Breast epithelium (tissue), 4 donors: ENCODE measurements at regions not wholly inside any gene's neighbourhood (a gene's known extent, or its start where the extent isn't known, plus 50 kb on each side); places are given as distances from the start of the nearest gene placed in this dataset.
"Not testable (repeated sequence)": the region's sequence is repeated elsewhere in the genome, so short reads cannot be mapped to it uniquely, and the experiment has no call there.

ENCODE experiments used
- DNase-seq, 2 donors: peaks; one replicate each; pipeline ENCODE4 v3.0.0-alpha.2; 2019; ENCODE audit warnings: low spot score in 2 of 2
- H3K27ac ChIP-seq, 2 donors: fragments of 200-600 bp; sonication (generic) in 1 of 2; one replicate each; pipeline ENCODE4 v1.5.1; 2016 to 2019; ENCODE audit warnings: mild to moderate bottlenecking in 1 of 2
- H3K27me3 ChIP-seq, 2 donors: fragments of 200-600 bp; sonication (generic) in 1 of 2; one replicate each; pipeline versions ENCODE4 v1.5.1 to v1.6.0; 2017 to 2019; ENCODE audit warnings: control low read depth in 1 of 2, mild to moderate bottlenecking in 1 of 2
- H3K36me3 ChIP-seq: fragments of 200-600 bp; one replicate; pipeline ENCODE4 v1.5.1; 2019
- H3K4me1 ChIP-seq, 2 donors: fragments of 200-600 bp; sonication (generic); one replicate each; pipeline ENCODE4 v1.5.1; 2016 to 2019; ENCODE audit warnings: control low read depth in 1 of 2
- H3K4me3 ChIP-seq, 3 donors: fragments of 200-600 bp; sonication (generic); 1 replicate in 2 of 3; 2 replicates in 1 of 3; pipeline ENCODE4 v1.5.1; 2016 to 2019; ENCODE audit warnings: mild to moderate bottlenecking in 3 of 3, moderate library complexity in 2 of 3
- H3K9me3 ChIP-seq, 2 donors: fragments of 200-600 bp; sonication (generic) in 1 of 2; one replicate each; pipeline ENCODE4 v1.5.1; 2016 to 2019; ENCODE audit warnings: control low read depth in 1 of 2
- CTCF ChIP-seq, 3 donors: fragments of 450-650 bp; IDR thresholded peaks; one replicate each; pipeline ENCODE4 v1.5.1; 2016 to 2017; ENCODE audit warnings: antibody characterized with exemption in 3 of 3, mild to moderate bottlenecking in 3 of 3, moderate library complexity in 3 of 3
- POLR2A ChIP-seq: fragments of 450-650 bp; IDR thresholded peaks from one replicate; pipeline ENCODE4 v1.6.1; 2016; ENCODE audit warnings: antibody characterized with exemption, mild to moderate bottlenecking, moderate library complexity
- POLR2AphosphoS5 ChIP-seq, 3 donors: sonication (generic); formaldehyde crosslinking; IDR thresholded peaks; one replicate each; pipeline ENCODE4 v1.6.1; 2017; ENCODE audit warnings: antibody characterized with exemption in 3 of 3
- intact Hi-C: fragments of 100-400 bp; cut with DNase I; formaldehyde crosslinking; loops from one replicate; pipeline ENCODE4 v1.15.1; 2023; ENCODE audit warnings: low total_unique reads

- Histone ChIP-seq H3K27me3 (no peaks in the 10 kb centered on the region), H3K4me1 (no peaks in the 10 kb centered on the region), H3K9me3 (no peaks in the 10 kb centered on the region), H3K27ac (no peak overlapping the region), H3K36me3 (no peaks in the 10 kb centered on the region), H3K4me3 (no peak overlapping the region)
- no peak for TF ChIP-seq CTCF (IDR thresholded peaks at IDR 0.05)
- no peak for TF ChIP-seq POLR2AphosphoS5 (IDR thresholded peaks at IDR 0.05)
- TF ChIP-seq POLR2A = no peak
- intact Hi-C loops = no loop called here
- DNase-seq = no peak
Measured at GRCh38 chr11:134976551-134976950, 564.5 kb upstream of the B3GAT1 start.

- Histone ChIP-seq H3K9me3 (no peaks in the 10 kb centered on the region), H3K27me3 (no peaks in the 10 kb centered on the region)
Measured at GRCh38 chr11:134975866-134976376, 563.9 kb upstream of the B3GAT1 start.

GRCh38 chr11:134973801-134974200 lies 561.8 kb upstream of the B3GAT1 start:
- Histone ChIP-seq H3K4me3 (no peak overlapping the region), H3K27me3 (no peaks in the 10 kb centered on the region), H3K27ac (no peak overlapping the region), H3K36me3 (no peaks in the 10 kb centered on the region), H3K4me1 (no peaks in the 10 kb centered on the region), H3K9me3 (no peaks in the 10 kb centered on the region)
- TF ChIP-seq POLR2A = no peak
- no peak for DNase-seq
- intact Hi-C loops = no loop called here

More at GRCh38 chr11:134975866-134976376, 563.9 kb upstream of the B3GAT1 start:
- Histone ChIP-seq H3K4me3 (no peak overlapping the region), H3K36me3 (no peaks in the 10 kb centered on the region), H3K27ac (no peak overlapping the region), H3K4me1 (no peaks in the 10 kb centered on the region)
- intact Hi-C loops = no loop called here
- TF ChIP-seq CTCF (IDR thresholded peaks at IDR 0.05) (no peak), POLR2AphosphoS5 (IDR thresholded peaks at IDR 0.05) (no peak), POLR2A (no peak)
- no peak for DNase-seq

GRCh38 chr11:134971381-134971780 lies 559.3 kb upstream of the B3GAT1 start:
- Histone ChIP-seq H3K27ac (no peak overlapping the region), H3K27me3 (no peaks in the 10 kb centered on the region), H3K36me3 (no peaks in the 10 kb centered on the region), H3K4me1 (no peaks in the 10 kb centered on the region), H3K9me3 (no peaks in the 10 kb centered on the region), H3K4me3 (no peak overlapping the region)
- TF ChIP-seq POLR2A (no peak), POLR2AphosphoS5 (IDR thresholded peaks at IDR 0.05) (no peak), CTCF (IDR thresholded peaks at IDR 0.05) (no peak)
- no peak for DNase-seq
- intact Hi-C loops = no loop called here

- TF ChIP-seq POLR2AphosphoS5 (IDR thresholded peaks at IDR 0.05) (no peak), CTCF (IDR thresholded peaks at IDR 0.05) (no peak), POLR2A (no peak)
- Histone ChIP-seq H3K4me1 (no peaks in the 10 kb centered on the region), H3K36me3 (no peaks in the 10 kb centered on the region), H3K4me3 (no peak overlapping the region), H3K27me3 (no peaks in the 10 kb centered on the region), H3K9me3 (no peaks in the 10 kb centered on the region), H3K27ac (no peak overlapping the region)
- intact Hi-C loops = no loop called here
- no peak for DNase-seq
Measured at GRCh38 chr11:134967746-134968145, 555.7 kb upstream of the B3GAT1 start.

GRCh38 chr11:134961386-134961785 lies 549.3 kb upstream of the B3GAT1 start:
- H3K27ac ChIP-seq, intact Hi-C loops, H3K9me3 ChIP-seq, H3K36me3 ChIP-seq, H3K4me3 ChIP-seq, H3K27me3 ChIP-seq, H3K4me1 ChIP-seq, DNase-seq: not testable (repeated sequence)
